ENCODE measurements at regions not wholly inside any gene's neighbourhood (a gene's known extent, or its start where the extent isn't known, plus 50 kb on each side); places are given as distances from the start of the nearest gene placed in this dataset.

GRCh38 chr2:143903172-143903856 is 616.6 kb downstream of the ZEB2 start:
- TF ChIP-seq USF1 (CRISPR knock-in tag; IDR thresholded peaks at IDR 0.05) (no peak), NKRF (IDR thresholded peaks at IDR 0.05; ENCODE audit: borderline replicate concordance) (no peak)
